Stimulated activated CD8-positive, alpha-beta memory T cell treated with anti-CD3 and anti-CD28 coated beads, Interleukin-15, amount 100 ng/mL, for 48 hours (primary cell): ENCODE measurements at regions not wholly inside any gene's neighbourhood (a gene's known extent, or its start where the extent isn't known, plus 50 kb on each side); places are given as distances from the start of the nearest gene placed in this dataset.
A peak's percentile ranks its signal among the peaks of the same experiment; 100 is the strongest.
"Not testable (repeated sequence)": the region's sequence is repeated elsewhere in the genome, so short reads cannot be mapped to it uniquely, and the experiment has no call there.

Source experiments
- DNase-seq, 2 donors: peaks; one replicate each; pipeline ENCODE4 v3.0.0-alpha.2; 2020; ENCODE audit warnings: low read depth in 2 of 2

GRCh38 chr10:8379906-8380832 lies 325.7 kb downstream of the GATA3 start:
- DNase-seq = no peak

GRCh38 chr10:8380833-8381496 lies 326.5 kb downstream of the GATA3 start:
- no peak for DNase-seq

GRCh38 chr10:8386781-8387180 lies 332.3 kb downstream of the GATA3 start:
- DNase-seq = no peak

- DNase-seq = no peak
These were observed 335.1 kb downstream of the GATA3 start for GRCh38 chr10:8389630-8390029.

- DNase-seq = no peak
These were observed 337.7 kb downstream of the GATA3 start for GRCh38 chr10:8392216-8392615.

GRCh38 chr10:8393531-8393930 lies 339.0 kb downstream of the GATA3 start:
- no peak for DNase-seq

GRCh38 chr10:8396675-8397074 lies 342.2 kb downstream of the GATA3 start:
- no peak for DNase-seq

- DNase-seq = no peak
These were observed 344.3 kb downstream of the GATA3 start for GRCh38 chr10:8398771-8399170.

GRCh38 chr10:8400151-8400550 lies 345.7 kb downstream of the GATA3 start:
- DNase-seq = no peak

- DNase-seq = no peak
These were observed 346.4 kb downstream of the GATA3 start for GRCh38 chr10:8400892-8401291.

- no peak for DNase-seq
These were observed 347.0 kb downstream of the GATA3 start for GRCh38 chr10:8401531-8401930.

GRCh38 chr10:8402576-8402975 lies 348.1 kb downstream of the GATA3 start:
- DNase-seq = peak; percentile 29 to 34

GRCh38 chr10:8403711-8404371 lies 349.4 kb downstream of the GATA3 start:
- DNase-seq = no peak

- DNase-seq = no peak
These were observed 350.2 kb downstream of the GATA3 start for GRCh38 chr10:8404721-8405120.

- DNase-seq = no peak
These were observed 351.1 kb downstream of the GATA3 start for GRCh38 chr10:8405596-8405995.

- no peak for DNase-seq
These were observed 353.1 kb downstream of the GATA3 start for GRCh38 chr10:8407501-8408021.

- no peak for DNase-seq
These were observed 356.0 kb downstream of the GATA3 start for GRCh38 chr10:8410506-8410905.

GRCh38 chr10:8412541-8412940 lies 358.1 kb downstream of the GATA3 start:
- no peak for DNase-seq

- not testable (repeated sequence) for DNase-seq
These were observed 360.5 kb downstream of the GATA3 start for GRCh38 chr10:8415029-8415428.

- peak; percentile 36 to 39 for DNase-seq
These were observed 361.8 kb downstream of the GATA3 start for GRCh38 chr10:8416192-8416701.

- peak in 1 of 2 donors; percentile 30 for DNase-seq
These were observed 362.3 kb downstream of the GATA3 start for GRCh38 chr10:8416760-8417159.

GRCh38 chr10:8417631-8418030 lies 363.1 kb downstream of the GATA3 start:
- no peak for DNase-seq
